Common myeloid progenitor, CD34-positive (primary cell): ENCODE measurements at regions not wholly inside any gene's neighbourhood (a gene's known extent, or its start where the extent isn't known, plus 50 kb on each side); places are given as distances from the start of the nearest gene placed in this dataset.
"Not testable (repeated sequence)": the region's sequence is repeated elsewhere in the genome, so short reads cannot be mapped to it uniquely, and the experiment has no call there.

Source experiments
- CTCF ChIA-PET: fragments of 350-600 bp; sonication (Branson Sonifier 250); formaldehyde crosslinking; loops from one replicate; lab custom pipeline; 2021; ENCODE audit warnings: antibody characterized with exemption; lab: Charles Lee
- POLR2A ChIA-PET: fragments of 350-600 bp; sonication (Branson Sonifier 250); formaldehyde crosslinking; loops from one replicate; lab custom pipeline; 2021; ENCODE audit warnings: antibody characterized with exemption; lab: Charles Lee
- DNase-seq, 3 donors: peaks; one replicate each; pipeline versions ENCODE4 v3.0.0 to v3.0.0-alpha.2; 2013
- H3K27ac ChIP-seq, 2 experiments: 1 replicate in 1 of 2; 2 replicates in 1 of 2; pipeline ENCODE4 v1.7.0; 2013; ENCODE audit warnings: inconsistent platforms in 2 of 2, low read length in 2 of 2, mild to moderate bottlenecking in 2 of 2, low read depth in 1 of 2, moderate library complexity in 1 of 2; ENCODE audit not compliant: severe bottlenecking in 2 of 2, insufficient read depth in 1 of 2, poor library complexity in 1 of 2
- H3K27me3 ChIP-seq, 5 experiments: replicated peaks in 2 of 5; 1 replicate in 3 of 5; 2 replicates in 2 of 5; pipeline versions ENCODE4 v1.6.1 to v1.7.0; 2013; ENCODE audit warnings: low read length in 4 of 5, mild to moderate bottlenecking in 2 of 5, moderate library complexity in 2 of 5, inconsistent platforms in 1 of 5; ENCODE audit not compliant: insufficient read depth in 5 of 5, control insufficient read depth in 4 of 5
- H3K36me3 ChIP-seq, 4 experiments: 1 replicate in 2 of 4; 2 replicates in 2 of 4; pipeline versions ENCODE4 v1.6.1 to v1.7.0; 2013; ENCODE audit warnings: low read length in 3 of 4, control low read depth in 1 of 4, mild to moderate bottlenecking in 1 of 4; ENCODE audit not compliant: control insufficient read depth in 4 of 4, insufficient read depth in 4 of 4
- H3K4me1 ChIP-seq, 4 experiments: 1 replicate in 3 of 4; 2 replicates in 1 of 4; pipeline versions ENCODE4 v1.6.1 to v1.7.1; 2013; ENCODE audit warnings: low read length in 3 of 4, mild to moderate bottlenecking in 3 of 4, control low read depth in 1 of 4, inconsistent platforms in 1 of 4, moderate library complexity in 1 of 4; ENCODE audit not compliant: control insufficient read depth in 4 of 4, insufficient read depth in 4 of 4; ENCODE audit errors: control extremely low read depth in 1 of 4
- H3K4me3 ChIP-seq, 7 experiments: 1 replicate in 4 of 7; 2 replicates in 3 of 7; pipeline versions ENCODE4 v1.5.1 to v1.7.0; 2013; ENCODE audit warnings: mild to moderate bottlenecking in 7 of 7, low read length in 6 of 7, moderate library complexity in 6 of 7, inconsistent platforms in 2 of 7, low read depth in 2 of 7, control low read depth in 1 of 7; ENCODE audit not compliant: insufficient read depth in 4 of 7, control insufficient read depth in 1 of 7; ENCODE audit errors: extremely low read depth in 1 of 7
- H3K9me3 ChIP-seq, 5 experiments: 1 replicate in 4 of 5; 2 replicates in 1 of 5; pipeline versions ENCODE4 v1.6.1 to v1.7.1; 2013; ENCODE audit warnings: low read length in 4 of 5, mild to moderate bottlenecking in 2 of 5, inconsistent platforms in 1 of 5, low read depth in 1 of 5, moderate library complexity in 1 of 5; ENCODE audit not compliant: control insufficient read depth in 4 of 5, insufficient read depth in 2 of 5; ENCODE audit errors: control extremely low read depth in 1 of 5
- WGBS: methylation state at CpG from one replicate; pipeline ENCODE4 v1.1.5; 2013; ENCODE audit not compliant: insufficient coverage; 5-methylcytosine and 5-hydroxymethylcytosine counted together

GRCh38 chr15:85264614-85265190, 115.7 kb upstream of the AKAP13 start:
- H3K27me3 ChIP-seq, H3K36me3 ChIP-seq, H3K4me3 ChIP-seq, H3K27ac ChIP-seq, CTCF ChIA-PET, POLR2A ChIA-PET, DNase-seq, H3K4me1 ChIP-seq, H3K9me3 ChIP-seq: not testable (repeated sequence)
- 100% methylated on average over 5 of the region's 14 CpGs for WGBS

- not testable (repeated sequence) for H3K27ac ChIP-seq
These were observed 113.1 kb upstream of the AKAP13 start for GRCh38 chr15:85267158-85267857.

GRCh38 chr15:85274315-85275050, 105.9 kb upstream of the AKAP13 start:
- Histone ChIP-seq H3K27me3 (no peaks in the 10 kb centered on the region), H3K4me3 (no peak overlapping the region), H3K9me3 (no peaks in the 10 kb centered on the region), H3K36me3 (no peaks in the 10 kb centered on the region), H3K4me1 (no peaks in the 10 kb centered on the region), H3K27ac (no peak overlapping the region)
- ChIA-PET CTCF (no interaction called here), POLR2A (no interaction called here)
- no peak for DNase-seq
- 93% methylated on average over 13 of the region's 14 CpGs for WGBS

More at GRCh38 chr15:85267158-85267857, 113.1 kb upstream of the AKAP13 start:
- H3K4me1 ChIP-seq, POLR2A ChIA-PET, H3K27me3 ChIP-seq, H3K36me3 ChIP-seq, H3K4me3 ChIP-seq, DNase-seq, H3K9me3 ChIP-seq, CTCF ChIA-PET: not testable (repeated sequence)
- no CpG with 5 or more reads among the region's 24 CpGs for WGBS

GRCh38 chr15:85276508-85276907, 103.9 kb upstream of the AKAP13 start:
- no peaks in the 10 kb centered on the region for H3K4me1 ChIP-seq
- no peak overlapping the region for H3K27ac ChIP-seq
- H3K36me3 ChIP-seq = no peaks in the 10 kb centered on the region
- H3K9me3 ChIP-seq = no peaks in the 10 kb centered on the region
- no peaks in the 10 kb centered on the region for H3K27me3 ChIP-seq
- WGBS = 92% methylated on average over 2 of the region's 4 CpGs
- ChIA-PET POLR2A (no interaction called here), CTCF (no interaction called here)
- H3K4me3 ChIP-seq = no peak overlapping the region
- DNase-seq = no peak

- Histone ChIP-seq H3K36me3 (no peaks in the 10 kb centered on the region), H3K9me3 (no peaks in the 10 kb centered on the region), H3K4me1 (no peaks in the 10 kb centered on the region), H3K27ac (no peak overlapping the region), H3K27me3 (no peaks in the 10 kb centered on the region), H3K4me3 (no peak overlapping the region)
- CTCF ChIA-PET = no interaction called here
- 100% methylated on average over 5 of the region's 8 CpGs for WGBS
- POLR2A ChIA-PET = no interaction called here
- no peak for DNase-seq
These were observed 103.5 kb upstream of the AKAP13 start for GRCh38 chr15:85276921-85277320.

- Histone ChIP-seq H3K4me3 (no peak overlapping the region), H3K9me3 (no peaks in the 10 kb centered on the region), H3K27ac (no peak overlapping the region), H3K27me3 (no peaks in the 10 kb centered on the region), H3K36me3 (no peaks in the 10 kb centered on the region), H3K4me1 (no peaks in the 10 kb centered on the region)
- ChIA-PET CTCF (interaction anchor here (1.5 kb wide), 1 partner anchor 11 kb away, joined by 4 read pairs; no protein-coding TSS in a partner anchor), POLR2A (interaction anchor here (0.6 kb wide), 1 partner anchor 220 kb away, joined by 3 read pairs; no protein-coding TSS in a partner anchor)
- 100% methylated on average over 2 of the region's 3 CpGs for WGBS
- no peak for DNase-seq
These were observed 102.5 kb upstream of the AKAP13 start for GRCh38 chr15:85277847-85278370.

- POLR2A ChIA-PET = no interaction called here
- H3K36me3 ChIP-seq = no peaks in the 10 kb centered on the region
- no peak overlapping the region for H3K4me3 ChIP-seq
- no peak overlapping the region for H3K27ac ChIP-seq
- H3K4me1 ChIP-seq = no peaks in the 10 kb centered on the region
- DNase-seq = no peak
- no peaks in the 10 kb centered on the region for H3K27me3 ChIP-seq
- WGBS = 94% methylated on average over 6 of the region's 6 CpGs
- CTCF ChIA-PET = interaction anchor here (1.3 kb wide), 1 partner anchor 13 kb away, joined by 3 read pairs; no protein-coding TSS in a partner anchor
- no peaks in the 10 kb centered on the region for H3K9me3 ChIP-seq
These were observed 100.2 kb upstream of the AKAP13 start for GRCh38 chr15:85280203-85280602.
